BLaER1 treated with 17β-estradiol and CSF1 and Interleukin-3, amounts not matched to agents 10 nM and 100 nM (cell line): ENCODE measurements at regions not wholly inside any gene's neighbourhood (a gene's known extent, or its start where the extent isn't known, plus 50 kb on each side); places are given as distances from the start of the nearest gene placed in this dataset.

Source experiments
- H3K27ac ChIP-seq, 11 experiments: shearing (Covaris generic); formaldehyde crosslinking; 2 replicates each; pipeline ENCODE4 v1.8.1; 2022
- H3K27me3 ChIP-seq, 11 experiments: shearing (Covaris generic); formaldehyde crosslinking; 2 replicates each; pipeline ENCODE4 v1.8.1; 2022
- H3K36me3 ChIP-seq, 11 experiments: shearing (Covaris generic); formaldehyde crosslinking; 2 replicates each; pipeline ENCODE4 v1.8.1; 2022
- H3K4me1 ChIP-seq, 10 experiments: shearing (Covaris generic); formaldehyde crosslinking; 2 replicates each; pipeline ENCODE4 v1.8.1; 2022
- H3K4me2 ChIP-seq, 11 experiments: shearing (Covaris generic); formaldehyde crosslinking; 2 replicates each; pipeline ENCODE4 v1.8.1; 2022
- H3K4me3 ChIP-seq, 10 experiments: shearing (Covaris generic); formaldehyde crosslinking; 2 replicates each; pipeline ENCODE4 v1.8.1; 2022
- H3K9ac ChIP-seq, 11 experiments: shearing (Covaris generic); formaldehyde crosslinking; 2 replicates each; pipeline ENCODE4 v1.8.1; 2022
- H3K9me3 ChIP-seq, 11 experiments: shearing (Covaris generic); formaldehyde crosslinking; replicated peaks in 1 of 11; 2 replicates each; pipeline ENCODE4 v1.8.1; 2022
- H4K20me1 ChIP-seq, 11 experiments: shearing (Covaris generic); formaldehyde crosslinking; 2 replicates each; pipeline ENCODE4 v1.8.1; 2022
- Cebpa-rat ChIP-seq, 11 experiments: shearing (Covaris generic); IDR thresholded peaks; 2 replicates each; pipeline ENCODE4 v1.8.1; 2022

DNA sequence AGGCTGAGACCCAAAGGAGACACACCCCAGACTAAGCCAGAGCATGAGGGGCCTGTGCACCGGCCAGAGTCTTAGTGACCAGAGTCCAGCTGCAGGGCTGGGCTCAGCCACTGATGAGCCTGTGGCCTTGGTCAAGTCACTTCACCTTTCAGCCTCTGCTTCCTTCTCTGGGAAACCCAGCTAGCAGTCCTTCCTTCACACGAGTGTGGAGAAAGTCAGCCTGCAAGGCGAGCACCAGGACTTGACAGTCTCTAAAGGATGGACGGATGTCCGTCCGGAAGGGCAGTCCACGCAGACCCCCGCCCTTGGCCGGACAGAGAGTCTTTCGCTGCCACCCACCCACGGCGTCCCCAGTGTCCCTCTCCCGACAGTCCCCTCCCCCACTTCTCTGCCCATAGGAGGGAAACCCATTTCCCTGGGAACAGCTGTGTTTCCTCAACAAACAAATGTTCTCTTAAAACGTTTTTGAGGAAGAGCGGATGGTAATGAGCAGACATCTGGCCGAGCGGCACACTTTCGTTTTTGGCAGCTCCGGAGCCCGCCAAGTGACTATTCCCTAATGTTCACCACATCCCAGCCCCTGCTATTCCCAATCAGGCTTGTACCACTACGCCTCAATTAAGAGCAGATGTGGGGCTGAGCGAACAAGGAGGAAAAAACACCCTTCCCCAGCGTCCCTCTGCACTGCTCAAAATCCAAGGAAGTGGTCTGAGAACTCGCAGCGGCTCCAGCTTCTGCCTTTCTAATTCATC, 129.1 kb upstream of the SMAD3 start:
- Histone ChIP-seq H3K9me3 (peaks cover 25 to 42% (median 35%) of the 10 kb centered on the region in 11 experiments), H3K4me3 (peak overlapping the region; percentile 7 to 54 (median 22); a peak in 16 of 20 replicates), H4K20me1 (no peaks in the 10 kb centered on the region; a peak in 1 of 22 replicates), H3K4me1 (peaks cover 24 to 48% (median 39%) of the 10 kb centered on the region in 10 experiments), H3K27ac (peak overlapping the region in 10 of 11 experiments; percentile 0 to 66 (median 44); a peak in 16 of 22 replicates), H3K4me2 (peak overlapping the region; percentile 74 to 93 (median 90)), H3K27me3 (no peaks in the 10 kb centered on the region), H3K9ac (peak overlapping the region; percentile 5 to 58 (median 40); a peak in 14 of 22 replicates), H3K36me3 (no peaks in the 10 kb centered on the region)
- no peak for TF ChIP-seq Cebpa-rat (IDR thresholded peaks at IDR 0.05)

DNA sequence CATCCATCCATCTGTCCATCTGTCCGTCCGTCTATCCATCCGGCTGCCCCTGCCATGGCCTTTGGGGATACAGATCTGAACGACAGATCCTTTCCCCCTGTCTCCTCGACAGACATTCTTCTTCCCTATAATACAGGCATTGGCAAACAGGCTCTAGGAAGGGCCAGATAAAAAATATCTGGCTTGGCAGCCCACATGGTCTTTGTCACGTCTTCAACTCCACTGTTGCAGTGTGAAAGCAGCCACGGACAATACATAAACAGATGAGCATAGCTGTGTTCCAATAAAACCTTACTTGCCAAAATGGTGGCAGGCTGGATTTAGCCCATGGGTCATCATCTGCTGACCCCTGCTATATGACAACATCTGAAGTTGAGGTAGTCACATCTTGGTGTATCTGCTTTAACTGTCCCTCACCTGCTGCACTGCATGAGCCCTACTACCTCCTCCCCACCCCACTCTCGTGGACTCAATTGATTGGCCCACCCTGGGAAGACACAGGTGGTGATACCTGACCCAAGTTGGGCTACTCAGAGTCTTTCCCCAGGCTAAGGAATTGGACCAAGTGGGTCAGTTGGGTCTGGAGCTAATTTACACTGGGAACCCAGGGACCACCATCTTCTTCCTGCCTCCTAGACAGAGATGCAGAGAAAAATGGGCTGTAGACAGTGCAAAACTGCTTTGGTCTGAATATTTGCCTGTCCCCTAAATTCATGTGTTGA, 128.4 kb upstream of the SMAD3 start:
- no peak for TF ChIP-seq Cebpa-rat (IDR thresholded peaks at IDR 0.05)
- Histone ChIP-seq H3K4me3 (peak overlapping the region in 4 of 10 experiments; percentile 30 to 54 (median 46); a peak in 7 of 20 replicates), H3K9me3 (peaks cover 25 to 42% (median 35%) of the 10 kb centered on the region in 11 experiments)

DNA sequence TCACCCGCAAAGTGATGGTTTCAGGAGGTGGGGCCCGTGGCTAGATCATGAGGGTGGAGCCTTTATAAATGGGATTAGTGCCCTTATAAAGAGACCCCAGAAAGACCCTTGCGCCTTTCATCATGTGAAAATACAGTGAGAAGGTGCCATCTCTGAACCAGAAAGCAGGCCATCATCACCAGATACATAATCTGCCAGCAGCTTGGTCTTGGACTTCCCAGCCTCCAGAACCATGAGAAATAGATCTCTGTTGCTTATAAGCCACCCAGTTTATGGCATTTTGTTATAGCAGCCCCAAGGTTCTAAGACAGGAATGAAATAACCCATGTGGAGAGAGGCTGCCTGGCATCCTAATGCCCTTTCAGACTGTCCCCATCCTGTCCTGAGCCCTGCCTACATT, 127.8 kb upstream of the SMAD3 start:
- Histone ChIP-seq H3K4me2 (no peak overlapping the region), H3K9ac (no peak overlapping the region), H3K27me3 (no peaks in the 10 kb centered on the region), H3K27ac (no peak overlapping the region), H3K4me1 (peaks cover 23 to 37% (median 31%) of the 10 kb centered on the region in 10 experiments), H3K36me3 (no peaks in the 10 kb centered on the region), H4K20me1 (no peaks in the 10 kb centered on the region; a peak in 1 of 22 replicates), H3K4me3 (no peak overlapping the region), H3K9me3 (peaks cover 25 to 42% (median 35%) of the 10 kb centered on the region in 11 experiments)
- no peak for TF ChIP-seq Cebpa-rat (IDR thresholded peaks at IDR 0.05)

More for the DNA sequence above, 128.4 kb upstream of the SMAD3 start:
- H3K27ac ChIP-seq, result peak overlapping the region in 4 of 11 experiments; percentile 28 to 64 (median 60); a peak in 3 of 22 replicates
- peak overlapping the region; percentile 74 to 93 (median 90) for H3K4me2 ChIP-seq
- no peaks in the 10 kb centered on the region; a peak in 1 of 22 replicates for H4K20me1 ChIP-seq
- H3K36me3 ChIP-seq, result no peaks in the 10 kb centered on the region
- H3K27me3 ChIP-seq, result no peaks in the 10 kb centered on the region
- peak overlapping the region in 6 of 11 experiments; percentile 19 to 54 (median 44); a peak in 2 of 22 replicates for H3K9ac ChIP-seq
- peaks cover 27 to 42% (median 35%) of the 10 kb centered on the region in 10 experiments for H3K4me1 ChIP-seq

DNA sequence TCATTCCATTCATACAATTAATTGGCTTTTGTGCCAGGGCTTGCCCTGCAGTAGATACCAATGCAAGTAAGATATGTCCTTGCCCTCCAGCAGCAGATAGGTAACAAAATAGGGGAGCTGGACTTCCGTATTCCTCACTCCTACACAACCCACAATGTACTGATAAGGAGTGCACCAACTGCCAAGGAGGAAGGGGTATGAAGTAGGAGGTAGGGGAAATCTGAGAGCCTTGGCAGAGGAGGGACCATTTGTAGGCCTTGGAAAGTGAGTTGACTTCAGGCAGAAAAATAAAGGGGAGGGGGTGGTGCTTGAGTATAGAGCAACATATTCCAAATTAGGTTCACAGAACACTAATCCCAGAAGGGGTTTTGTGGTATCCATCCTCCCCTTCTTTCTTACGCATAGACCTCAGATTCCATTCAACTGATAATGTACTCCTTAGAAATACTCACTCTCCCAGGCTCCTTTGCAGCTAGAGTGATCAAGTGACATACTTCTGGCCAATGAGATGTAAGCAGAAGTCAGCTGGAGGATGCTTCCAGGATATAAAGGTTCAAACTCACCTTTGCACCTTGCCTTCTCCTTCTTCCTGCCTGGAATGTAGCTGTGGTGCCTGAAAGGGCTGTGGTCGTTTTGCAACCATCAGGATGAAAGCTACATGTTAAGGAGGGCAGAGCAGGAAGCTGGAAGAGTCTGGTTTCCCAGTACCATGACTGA, 127.1 kb upstream of the SMAD3 start:
- peaks cover 23 to 36% (median 33%) of the 10 kb centered on the region in 11 experiments for H3K9me3 ChIP-seq
- no peak overlapping the region for H3K9ac ChIP-seq
- TF ChIP-seq Cebpa-rat (IDR thresholded peaks at IDR 0.05), result no peak
- peaks cover 23 to 37% (median 31%) of the 10 kb centered on the region in 10 experiments for H3K4me1 ChIP-seq
- H3K27ac ChIP-seq, result no peak overlapping the region
- H3K27me3 ChIP-seq, result no peaks in the 10 kb centered on the region
- no peaks in the 10 kb centered on the region for H3K36me3 ChIP-seq
- H3K4me3 ChIP-seq, result no peak overlapping the region
- no peaks in the 10 kb centered on the region; a peak in 1 of 22 replicates for H4K20me1 ChIP-seq
- no peak overlapping the region for H3K4me2 ChIP-seq

DNA sequence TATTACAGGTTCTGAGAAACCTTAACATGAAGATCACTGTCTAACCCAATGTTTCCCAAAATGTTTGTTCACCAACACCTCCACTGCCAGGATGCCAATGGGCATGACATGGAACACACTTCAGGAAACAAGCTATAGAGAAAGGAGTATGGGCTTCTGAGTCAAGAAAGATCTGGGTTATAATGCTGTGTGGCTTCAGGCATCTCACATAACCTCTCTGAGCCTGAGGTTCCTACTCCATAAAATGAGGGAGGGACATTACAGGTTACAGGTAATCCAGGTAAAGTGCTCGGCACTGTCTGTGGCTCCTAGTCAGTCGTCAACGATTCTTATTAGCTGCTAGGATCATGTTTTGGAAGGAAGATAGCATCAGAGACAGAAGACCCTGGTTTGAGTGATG, 126.4 kb upstream of the SMAD3 start:
- no peak overlapping the region for H3K27ac ChIP-seq
- no peak overlapping the region for H3K9ac ChIP-seq
- peaks cover 15 to 29% (median 25%) of the 10 kb centered on the region in 11 experiments; a peak in 21 of 22 replicates for H3K9me3 ChIP-seq
- TF ChIP-seq Cebpa-rat (IDR thresholded peaks at IDR 0.05), result no peak
- peak overlapping the region in 7 of 11 experiments; percentile 25 to 64 (median 52); a peak in 11 of 22 replicates for H3K4me2 ChIP-seq
- no peaks in the 10 kb centered on the region for H3K36me3 ChIP-seq
- no peaks in the 10 kb centered on the region for H3K27me3 ChIP-seq
- H4K20me1 ChIP-seq, result no peaks in the 10 kb centered on the region; a peak in 1 of 22 replicates
- H3K4me3 ChIP-seq, result no peak overlapping the region
- peaks cover 26 to 42% (median 35%) of the 10 kb centered on the region in 10 experiments for H3K4me1 ChIP-seq

DNA sequence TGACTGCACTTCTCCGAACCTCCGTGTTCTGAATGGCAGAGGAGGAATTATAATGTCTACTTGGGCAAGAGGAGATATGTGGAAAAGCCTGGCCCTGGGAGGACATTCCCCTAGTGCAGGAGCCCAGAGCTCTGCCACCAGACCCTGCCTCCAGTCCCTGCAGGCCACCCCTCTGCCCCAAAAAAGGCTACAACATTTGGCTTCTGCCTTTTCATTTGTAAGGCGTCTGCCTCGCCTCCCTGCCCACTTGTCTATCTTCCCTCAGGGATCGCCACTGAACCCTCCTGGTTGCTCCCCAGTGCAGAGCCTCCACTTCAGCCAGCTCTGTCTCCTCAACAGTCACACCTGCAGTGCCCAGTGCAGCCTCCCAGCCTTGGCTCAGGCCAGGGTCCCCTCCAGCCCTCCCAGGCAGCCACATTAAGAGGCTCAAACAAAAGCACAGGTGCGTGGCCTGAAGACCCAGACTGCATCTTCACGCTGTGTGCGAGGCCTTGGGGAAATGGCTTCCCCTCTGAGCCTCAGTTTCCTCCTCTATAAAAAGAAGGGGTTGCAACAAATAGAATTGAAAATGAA, 125.9 kb upstream of the SMAD3 start:
- H3K36me3 ChIP-seq, result no peaks in the 10 kb centered on the region
- H3K9me3 ChIP-seq, result peaks cover 10 to 23% (median 20%) of the 10 kb centered on the region in 11 experiments; a peak in 21 of 22 replicates
- peaks cover 32 to 45% (median 39%) of the 10 kb centered on the region in 10 experiments for H3K4me1 ChIP-seq
- no peak overlapping the region for H3K4me3 ChIP-seq
- no peaks in the 10 kb centered on the region; a peak in 1 of 22 replicates for H4K20me1 ChIP-seq
- H3K27me3 ChIP-seq, result no peaks in the 10 kb centered on the region
- no peak overlapping the region for H3K9ac ChIP-seq
- peak overlapping the region in 8 of 11 experiments; percentile 25 to 64 (median 50); a peak in 15 of 22 replicates for H3K4me2 ChIP-seq
- no peak for TF ChIP-seq Cebpa-rat (IDR thresholded peaks at IDR 0.05)
- H3K27ac ChIP-seq, result no peak overlapping the region

DNA sequence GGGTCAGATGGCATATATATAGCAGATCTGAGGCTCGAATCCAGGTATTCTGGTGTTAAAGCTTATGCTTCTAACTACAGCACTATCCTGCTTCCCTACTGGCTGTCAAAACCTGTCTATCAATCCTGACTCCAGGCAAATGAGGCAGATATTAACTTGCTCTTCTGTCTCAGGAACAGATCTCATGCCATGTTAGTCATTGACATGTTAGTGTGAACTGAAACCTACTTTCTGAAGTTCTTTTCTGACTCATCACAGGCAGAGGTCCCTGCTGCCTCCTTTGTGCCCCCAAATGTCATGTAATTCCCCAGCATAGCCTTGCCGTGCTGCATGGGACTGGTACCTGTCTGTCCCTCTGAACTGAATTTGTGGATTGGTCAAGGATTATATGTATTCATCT, 125.0 kb upstream of the SMAD3 start:
- no peaks in the 10 kb centered on the region for H3K27me3 ChIP-seq
- no peak overlapping the region for H3K9ac ChIP-seq
- H3K4me3 ChIP-seq, result no peak overlapping the region
- peaks cover 8 to 17% (median 14%) of the 10 kb centered on the region in 11 experiments; a peak in 17 of 22 replicates for H3K9me3 ChIP-seq
- no peak for TF ChIP-seq Cebpa-rat (IDR thresholded peaks at IDR 0.05)
- H4K20me1 ChIP-seq, result no peaks in the 10 kb centered on the region; a peak in 1 of 22 replicates
- no peak overlapping the region for H3K4me2 ChIP-seq
- H3K27ac ChIP-seq, result no peak overlapping the region
- peaks cover 34 to 44% (median 36%) of the 10 kb centered on the region in 10 experiments for H3K4me1 ChIP-seq
- no peaks in the 10 kb centered on the region for H3K36me3 ChIP-seq

DNA sequence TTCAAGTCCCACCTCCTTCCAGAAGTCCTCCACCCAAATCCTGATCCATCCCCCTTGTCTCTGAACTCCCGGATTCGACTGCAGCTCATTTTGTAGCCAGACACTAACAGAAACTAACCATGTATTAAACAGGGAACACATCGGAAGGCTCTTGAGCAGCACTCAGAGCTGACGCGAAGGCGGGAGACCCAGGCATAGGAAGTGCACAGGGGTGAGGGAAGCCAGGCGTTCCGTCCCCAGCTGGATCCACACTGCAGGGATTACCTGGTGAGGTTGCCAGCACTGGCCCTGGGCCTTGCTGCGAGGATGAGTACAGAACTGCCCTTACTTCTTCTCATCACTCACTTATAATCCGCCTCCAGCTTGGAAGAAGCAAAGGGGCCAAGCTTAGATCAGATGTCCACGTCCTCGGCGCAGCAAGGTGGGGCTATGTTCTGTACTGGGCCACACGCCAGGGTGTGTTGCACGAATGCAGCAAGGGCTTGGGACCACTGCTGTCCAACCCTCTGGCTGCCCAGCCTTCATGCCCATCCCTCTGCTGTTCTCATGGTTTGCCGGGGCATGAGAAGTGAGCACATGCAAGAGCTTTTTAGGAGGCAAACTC, 124.2 kb upstream of the SMAD3 start:
- no peak overlapping the region for H3K27ac ChIP-seq
- peak overlapping the region in 3 of 11 experiments; percentile 18 to 65 (median 35); a peak in 4 of 22 replicates for H3K4me2 ChIP-seq
- H3K9me3 ChIP-seq, result peaks cover 8 to 17% (median 14%) of the 10 kb centered on the region in 11 experiments; a peak in 17 of 22 replicates
- H3K27me3 ChIP-seq, result no peaks in the 10 kb centered on the region
- TF ChIP-seq Cebpa-rat (IDR thresholded peaks at IDR 0.05), result no peak
- no peak overlapping the region for H3K4me3 ChIP-seq
- no peak overlapping the region for H3K9ac ChIP-seq
- H4K20me1 ChIP-seq, result no peaks in the 10 kb centered on the region; a peak in 1 of 22 replicates
- H3K4me1 ChIP-seq, result peaks cover 25 to 38% (median 28%) of the 10 kb centered on the region in 10 experiments
- H3K36me3 ChIP-seq, result no peaks in the 10 kb centered on the region
